ENCODE measurements at regions not wholly inside any gene's neighbourhood (a gene's known extent, or its start where the extent isn't known, plus 50 kb on each side); places are given as distances from the start of the nearest gene placed in this dataset.

GRCh38 chr13:105974380-105974779 lies 561.1 kb downstream of the EFNB2 start:
- H3K4me3 ChIP-seq (ENCODE audit: low read depth, low read length), result no peak overlapping the region
- DNase-seq (ENCODE audit: low read depth), result no peak
- TF ChIP-seq CTCF (conservative IDR thresholded peaks at IDR 0.05; ENCODE audit: low read depth, low read length), result no peak

GRCh38 chr13:105972811-105973590 lies 562.5 kb downstream of the EFNB2 start:
- no peak for TF ChIP-seq CTCF (conservative IDR thresholded peaks at IDR 0.05; ENCODE audit: low read depth, low read length)
- no peak for DNase-seq (ENCODE audit: low read depth)
- H3K4me3 ChIP-seq (ENCODE audit: low read depth, low read length), result no peak overlapping the region

GRCh38 chr13:105972306-105972721 lies 563.1 kb downstream of the EFNB2 start:
- H3K4me3 ChIP-seq (ENCODE audit: low read depth, low read length), result no peak overlapping the region
- no peak for TF ChIP-seq CTCF (conservative IDR thresholded peaks at IDR 0.05; ENCODE audit: low read depth, low read length)
- DNase-seq (ENCODE audit: low read depth), result no peak

GRCh38 chr13:105971738-105972137 lies 563.7 kb downstream of the EFNB2 start:
- no peak overlapping the region for H3K4me3 ChIP-seq (ENCODE audit: low read depth, low read length)
- TF ChIP-seq CTCF (conservative IDR thresholded peaks at IDR 0.05; ENCODE audit: low read depth, low read length), result no peak
- DNase-seq (ENCODE audit: low read depth), result no peak

GRCh38 chr13:105971312-105971711 lies 564.1 kb downstream of the EFNB2 start:
- H3K4me3 ChIP-seq (ENCODE audit: low read depth, low read length), result no peak overlapping the region
- TF ChIP-seq CTCF (conservative IDR thresholded peaks at IDR 0.05; ENCODE audit: low read depth, low read length), result no peak
- no peak for DNase-seq (ENCODE audit: low read depth)

- TF ChIP-seq CTCF (conservative IDR thresholded peaks at IDR 0.05; ENCODE audit: low read depth, low read length), result no peak
- H3K4me3 ChIP-seq (ENCODE audit: low read depth, low read length), result peak overlapping the region; percentile 25
- peak; percentile 90 for DNase-seq (ENCODE audit: low read depth)
These were observed 565.7 kb downstream of the EFNB2 start for GRCh38 chr13:105969761-105970160.

GRCh38 chr13:105965910-105966309 lies 569.6 kb downstream of the EFNB2 start:
- H3K4me3 ChIP-seq (ENCODE audit: low read depth, low read length), result no peak overlapping the region
- DNase-seq (ENCODE audit: low read depth), result no peak
- TF ChIP-seq CTCF (conservative IDR thresholded peaks at IDR 0.05; ENCODE audit: low read depth, low read length), result no peak
